ENCODE measurements at regions not wholly inside any gene's neighbourhood (a gene's known extent, or its start where the extent isn't known, plus 50 kb on each side); places are given as distances from the start of the nearest gene placed in this dataset.

DNA sequence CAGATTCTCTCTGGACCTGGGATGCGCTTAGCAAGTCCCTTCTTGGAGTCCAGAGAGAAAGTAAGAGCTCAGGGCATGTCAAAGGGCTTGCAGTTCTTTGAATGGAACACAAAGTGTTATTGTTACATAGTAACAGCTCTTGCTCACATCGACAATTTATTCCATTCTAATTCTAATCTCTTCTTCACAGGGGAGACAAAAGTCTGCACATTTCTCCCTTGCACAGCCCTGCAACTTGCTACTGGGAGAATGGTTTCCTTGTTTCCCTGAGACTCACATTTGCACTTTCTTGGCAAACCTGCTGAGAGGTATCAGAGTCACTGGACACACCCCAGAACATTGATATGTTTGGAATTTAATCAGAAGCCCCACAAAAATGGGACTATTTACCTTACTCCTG lies 209.9 kb upstream of the IGF1 start:
- TF ChIP-seq, protein P1, sequence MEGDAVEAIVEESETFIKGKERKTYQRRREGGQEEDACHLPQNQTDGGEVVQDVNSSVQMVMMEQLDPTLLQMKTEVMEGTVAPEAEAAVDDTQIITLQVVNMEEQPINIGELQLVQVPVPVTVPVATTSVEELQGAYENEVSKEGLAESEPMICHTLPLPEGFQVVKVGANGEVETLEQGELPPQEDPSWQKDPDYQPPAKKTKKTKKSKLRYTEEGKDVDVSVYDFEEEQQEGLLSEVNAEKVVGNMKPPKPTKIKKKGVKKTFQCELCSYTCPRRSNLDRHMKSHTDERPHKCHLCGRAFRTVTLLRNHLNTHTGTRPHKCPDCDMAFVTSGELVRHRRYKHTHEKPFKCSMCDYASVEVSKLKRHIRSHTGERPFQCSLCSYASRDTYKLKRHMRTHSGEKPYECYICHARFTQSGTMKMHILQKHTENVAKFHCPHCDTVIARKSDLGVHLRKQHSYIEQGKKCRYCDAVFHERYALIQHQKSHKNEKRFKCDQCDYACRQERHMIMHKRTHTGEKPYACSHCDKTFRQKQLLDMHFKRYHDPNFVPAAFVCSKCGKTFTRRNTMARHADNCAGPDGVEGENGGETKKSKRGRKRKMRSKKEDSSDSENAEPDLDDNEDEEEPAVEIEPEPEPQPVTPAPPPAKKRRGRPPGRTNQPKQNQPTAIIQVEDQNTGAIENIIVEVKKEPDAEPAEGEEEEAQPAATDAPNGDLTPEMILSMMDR (IDR thresholded peaks at IDR 0.05): no peak

DNA sequence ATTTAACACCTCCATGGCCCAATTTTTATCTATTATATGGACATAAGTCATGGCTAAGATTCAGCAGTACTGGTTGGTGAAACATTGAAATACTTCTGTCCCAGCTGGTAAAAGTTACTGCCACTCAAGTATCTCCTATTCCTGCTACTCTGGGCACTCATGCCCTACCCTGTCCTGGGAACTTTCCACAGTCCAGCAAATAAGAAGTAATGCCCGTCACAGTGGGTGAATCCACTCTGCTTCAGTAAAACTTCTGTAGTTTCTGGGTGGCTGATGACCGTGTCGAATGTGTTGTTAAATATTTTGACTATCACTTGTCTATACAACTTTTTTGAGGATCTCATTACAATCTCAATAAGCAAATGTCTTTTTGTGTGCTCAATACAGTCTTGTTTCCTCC lies 209.3 kb upstream of the IGF1 start:
- TF ChIP-seq, protein P1 (IDR thresholded peaks at IDR 0.05): no peak

DNA sequence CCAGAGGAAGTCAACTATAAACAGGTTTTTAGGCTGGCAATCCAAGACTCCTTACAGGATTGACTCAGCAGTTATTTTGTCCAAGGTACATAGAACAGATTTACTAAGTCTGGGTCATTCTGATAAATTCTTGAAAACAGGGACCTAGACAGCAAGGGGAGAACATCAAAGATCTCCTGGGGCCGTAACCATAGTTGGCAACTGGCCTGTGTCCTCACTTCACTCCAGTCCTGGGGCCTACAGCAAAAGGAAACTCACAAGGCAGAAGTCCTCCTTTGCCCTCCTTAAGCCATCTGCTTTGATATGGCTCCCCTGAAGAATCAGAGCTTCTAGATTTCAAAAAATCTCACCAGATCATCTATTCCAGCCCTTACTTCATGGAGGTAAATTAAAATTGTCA lies 207.2 kb upstream of the IGF1 start:
- TF ChIP-seq, protein P1 (IDR thresholded peaks at IDR 0.05): no peak

DNA sequence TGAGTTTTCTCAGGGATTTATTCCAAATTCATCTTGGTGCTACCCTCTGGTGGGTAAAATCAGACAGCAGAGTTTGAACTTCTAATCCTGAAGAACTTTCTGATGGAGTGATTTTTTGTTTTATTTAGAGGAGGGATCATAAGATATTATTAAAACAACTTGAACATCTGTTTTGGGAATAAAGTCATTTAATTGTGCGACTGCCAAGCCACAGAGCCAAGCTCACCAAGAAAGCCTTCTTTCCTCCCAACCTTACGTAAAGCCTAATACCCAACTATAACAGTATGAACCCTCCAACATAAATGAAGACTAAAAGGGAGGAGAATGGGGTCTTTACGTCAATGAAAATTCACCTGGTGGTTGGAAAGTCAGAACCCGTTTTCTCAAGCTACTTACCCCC lies 205.5 kb upstream of the IGF1 start:
- TF ChIP-seq, protein P1 (IDR thresholded peaks at IDR 0.05): no peak

DNA sequence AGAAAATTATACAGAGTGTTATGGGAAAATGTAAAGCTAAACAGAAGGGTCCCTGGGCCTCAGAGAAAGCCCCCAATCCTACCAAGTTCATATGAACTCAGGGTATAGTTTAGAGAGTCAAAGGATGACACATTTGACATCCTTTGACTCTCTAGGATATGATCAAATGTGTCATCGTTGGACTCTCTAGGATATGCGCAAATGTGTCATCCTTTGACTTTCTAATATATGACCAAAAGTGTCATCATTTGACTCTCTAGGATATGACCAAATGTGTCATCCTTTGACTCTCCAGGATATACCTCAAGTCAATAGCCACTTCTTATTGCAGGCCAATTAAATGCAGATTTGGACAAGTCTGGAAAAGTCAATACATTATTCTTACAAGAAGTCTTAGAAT lies 204.8 kb upstream of the IGF1 start:
- TF ChIP-seq, protein P1 (IDR thresholded peaks at IDR 0.05): no peak

DNA sequence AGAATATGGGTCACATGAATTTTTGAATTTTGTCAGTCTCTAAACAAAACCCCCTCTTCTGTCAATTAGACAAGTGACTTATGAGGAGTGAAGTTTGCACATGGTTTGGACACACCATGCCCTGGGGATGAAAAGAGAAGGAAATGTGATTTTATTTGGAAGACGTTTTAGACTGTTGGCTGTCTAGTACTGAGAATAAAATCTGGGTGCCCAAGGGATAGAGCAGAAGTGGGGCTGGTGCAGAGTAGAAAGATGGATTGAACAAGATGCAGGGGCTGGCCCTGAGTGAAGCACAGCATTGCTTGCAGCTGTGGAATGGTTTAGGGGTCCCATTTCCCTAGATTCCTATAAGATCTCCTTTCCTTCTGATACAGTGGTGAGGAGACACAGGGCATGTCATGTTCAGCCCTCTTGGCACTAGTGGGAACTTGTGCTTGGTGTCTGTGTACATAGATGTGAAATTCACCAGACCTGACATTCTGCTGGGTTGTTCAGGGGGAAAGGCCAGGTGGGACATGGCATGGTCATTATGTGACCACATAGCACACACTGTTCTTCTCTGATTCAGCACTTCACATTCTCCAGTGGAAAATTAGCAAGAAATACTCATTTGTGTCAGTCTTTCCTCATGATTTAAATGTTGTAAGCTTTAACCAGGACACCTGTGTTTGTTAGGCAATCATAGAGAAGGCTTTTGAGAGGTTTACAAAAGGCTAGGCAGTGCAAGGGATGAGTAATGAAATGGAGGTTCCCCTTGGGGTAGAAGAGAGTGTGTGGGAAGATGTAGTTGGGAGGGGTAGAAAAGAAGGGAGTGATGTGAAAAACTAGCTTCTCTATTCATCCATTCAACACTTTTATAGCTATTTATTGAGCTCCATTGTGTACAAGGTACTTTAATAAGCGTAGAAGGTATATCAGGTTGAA lies 202.3 kb upstream of the IGF1 start:
- TF ChIP-seq, protein P1 (IDR thresholded peaks at IDR 0.05): no peak

DNA sequence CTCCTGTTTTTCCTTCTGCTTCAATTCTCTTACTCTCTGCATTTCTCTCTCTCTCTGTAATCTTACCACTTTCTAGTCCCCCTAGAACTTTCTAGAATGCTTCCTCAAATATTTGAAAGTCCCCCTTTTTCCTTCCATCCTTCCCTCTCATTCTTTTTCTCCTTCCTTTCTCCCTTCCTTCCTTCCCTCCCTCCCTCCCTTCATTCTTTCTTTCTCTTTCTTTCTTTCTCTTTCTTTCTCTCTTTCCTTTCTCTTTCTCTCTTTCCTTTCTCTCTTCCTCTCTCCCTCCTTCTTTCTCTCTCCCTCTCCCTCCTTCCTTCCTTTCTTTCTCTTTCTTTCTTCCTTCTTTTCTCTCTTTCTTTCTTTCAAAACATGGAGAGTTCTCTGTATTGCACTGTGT lies 201.4 kb upstream of the IGF1 start:
- TF ChIP-seq, protein P1 (IDR thresholded peaks at IDR 0.05): no peak
